ENCODE measurements at regions not wholly inside any gene's neighbourhood (a gene's known extent, or its start where the extent isn't known, plus 50 kb on each side); places are given as distances from the start of the nearest gene placed in this dataset.

DNA sequence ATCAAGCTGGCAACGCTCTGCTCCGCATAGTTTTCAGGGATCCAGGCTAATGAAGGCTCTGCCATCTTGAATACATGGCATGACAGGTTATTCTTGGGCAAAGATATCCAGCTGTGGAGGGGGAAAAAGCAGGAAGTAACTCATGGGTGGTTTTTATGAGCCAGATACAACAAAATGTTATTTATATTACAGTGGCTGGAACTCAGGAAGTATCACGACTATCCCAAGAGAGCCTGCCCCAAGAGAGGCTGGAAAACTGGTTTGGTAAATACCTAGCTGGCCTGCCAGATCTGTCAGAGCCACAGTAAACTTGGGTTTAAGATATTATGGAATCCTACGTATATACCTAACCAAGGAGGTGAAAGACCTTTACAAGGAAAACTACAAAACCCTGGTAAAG is 462.8 kb upstream of the ANKRD30A start:
- Histone ChIP-seq H3K27me3 (ENCODE audit: insufficient read depth, low read depth) (no peaks in the 10 kb centered on the region), H3F3A (ENCODE audit: insufficient read depth, low read depth) (no peaks in the 10 kb centered on the region), H4K20me1 (ENCODE audit: insufficient read depth) (no peaks in the 10 kb centered on the region), H3K9me2 (ENCODE audit: insufficient read depth) (no peaks in the 10 kb centered on the region), H3K4me1 (replicated peaks; ENCODE audit: insufficient read depth) (no peaks in the 10 kb centered on the region), H3K79me2 (ENCODE audit: low read depth) (no peaks in the 10 kb centered on the region), H3K27ac (no peak overlapping the region), H2AFZ (no peak overlapping the region), H3K9me3 (ENCODE audit: insufficient read depth, low read depth) (no peaks in the 10 kb centered on the region), H3K36me3 (ENCODE audit: low read depth) (no peaks in the 10 kb centered on the region), H3K4me2 (no peak overlapping the region), H3K4me3 (no peak overlapping the region)
- ChIA-PET CTCF (no interaction called here), POLR2A (ENCODE audit: unreplicated experiment) (no interaction called here)
- BruUV-seq (replicated peaks), result no TSS peak
- no peak for DNase-seq
- intact Hi-C loops (cut with micrococcal nuclease; ENCODE audit: unreplicated experiment), result no loop called here
- TF ChIP-seq, protein P1, sequence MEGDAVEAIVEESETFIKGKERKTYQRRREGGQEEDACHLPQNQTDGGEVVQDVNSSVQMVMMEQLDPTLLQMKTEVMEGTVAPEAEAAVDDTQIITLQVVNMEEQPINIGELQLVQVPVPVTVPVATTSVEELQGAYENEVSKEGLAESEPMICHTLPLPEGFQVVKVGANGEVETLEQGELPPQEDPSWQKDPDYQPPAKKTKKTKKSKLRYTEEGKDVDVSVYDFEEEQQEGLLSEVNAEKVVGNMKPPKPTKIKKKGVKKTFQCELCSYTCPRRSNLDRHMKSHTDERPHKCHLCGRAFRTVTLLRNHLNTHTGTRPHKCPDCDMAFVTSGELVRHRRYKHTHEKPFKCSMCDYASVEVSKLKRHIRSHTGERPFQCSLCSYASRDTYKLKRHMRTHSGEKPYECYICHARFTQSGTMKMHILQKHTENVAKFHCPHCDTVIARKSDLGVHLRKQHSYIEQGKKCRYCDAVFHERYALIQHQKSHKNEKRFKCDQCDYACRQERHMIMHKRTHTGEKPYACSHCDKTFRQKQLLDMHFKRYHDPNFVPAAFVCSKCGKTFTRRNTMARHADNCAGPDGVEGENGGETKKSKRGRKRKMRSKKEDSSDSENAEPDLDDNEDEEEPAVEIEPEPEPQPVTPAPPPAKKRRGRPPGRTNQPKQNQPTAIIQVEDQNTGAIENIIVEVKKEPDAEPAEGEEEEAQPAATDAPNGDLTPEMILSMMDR (conservative IDR thresholded peaks at IDR 0.05), result no peak
- TF ChIP-seq EZH2 (IDR thresholded peaks at IDR 0.05; ENCODE audit: low read depth), result no peak

DNA sequence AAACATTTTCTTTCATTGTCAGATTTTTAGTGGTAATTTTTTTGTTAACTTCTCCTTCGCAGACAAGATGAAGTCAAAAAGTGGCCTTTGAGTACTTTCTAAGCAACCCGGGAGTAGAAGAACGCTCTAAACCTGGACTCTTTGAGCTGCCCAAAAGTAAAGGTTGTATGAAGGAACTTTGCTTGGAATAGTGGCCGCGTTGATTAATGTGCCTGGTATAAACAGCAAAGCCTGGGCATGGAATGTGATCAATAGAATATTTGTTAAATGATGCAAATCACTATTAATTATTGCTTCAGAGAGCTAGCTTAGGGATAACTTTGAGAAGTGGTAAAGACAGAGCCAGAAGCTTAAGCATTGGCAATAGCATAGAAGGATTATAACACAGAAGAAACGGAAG is 475.1 kb upstream of the ANKRD30A start:
- ChIA-PET CTCF (no interaction called here), POLR2A (ENCODE audit: unreplicated experiment) (no interaction called here)
- H3F3A ChIP-seq (ENCODE audit: insufficient read depth, low read depth), result no peaks in the 10 kb centered on the region
- no peaks in the 10 kb centered on the region for H3K4me1 ChIP-seq (replicated peaks; ENCODE audit: insufficient read depth)
- no peak overlapping the region for H3K4me3 ChIP-seq
- peaks cover 5% of the 10 kb centered on the region; the same call in 1 of the 2 replicates for H3K27me3 ChIP-seq (ENCODE audit: insufficient read depth, low read depth)
- no peak overlapping the region for H2AFZ ChIP-seq
- H4K20me1 ChIP-seq (ENCODE audit: insufficient read depth), result no peaks in the 10 kb centered on the region
- no peak for TF ChIP-seq EZH2 (IDR thresholded peaks at IDR 0.05; ENCODE audit: low read depth)
- TF ChIP-seq, protein P1 (conservative IDR thresholded peaks at IDR 0.05), result no peak
- DNase-seq, result no peak
- no peaks in the 10 kb centered on the region for H3K36me3 ChIP-seq (ENCODE audit: low read depth)
- H3K27ac ChIP-seq, result no peak overlapping the region
- no peaks in the 10 kb centered on the region for H3K9me2 ChIP-seq (ENCODE audit: insufficient read depth)
- H3K9me3 ChIP-seq (ENCODE audit: insufficient read depth, low read depth), result no peaks in the 10 kb centered on the region
- intact Hi-C loops (cut with micrococcal nuclease; ENCODE audit: unreplicated experiment), result no loop called here
- no TSS peak for BruUV-seq (replicated peaks)
- no peaks in the 10 kb centered on the region for H3K79me2 ChIP-seq (ENCODE audit: low read depth)
- no peak overlapping the region for H3K4me2 ChIP-seq

DNA sequence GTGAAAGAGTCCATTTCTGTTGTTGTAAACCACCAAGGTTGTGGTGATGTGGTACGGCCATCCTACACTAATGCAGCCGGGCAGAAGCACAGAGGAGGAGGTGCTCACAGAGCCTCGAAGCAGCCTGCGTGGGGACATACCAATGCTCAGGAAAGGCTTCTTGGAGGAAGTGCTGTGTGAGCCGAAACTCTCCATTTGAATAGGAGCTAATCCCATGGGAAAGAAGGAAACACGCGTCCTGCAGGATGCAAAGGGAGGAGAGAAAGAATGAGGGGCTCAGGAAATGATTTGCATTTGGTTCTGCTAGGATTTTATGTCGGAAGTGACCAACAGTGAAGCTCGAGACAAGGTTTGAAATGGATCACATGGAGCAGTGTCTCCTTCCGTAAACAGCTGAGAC is 477.9 kb upstream of the ANKRD30A start:
- POLR2A ChIA-PET (ENCODE audit: unreplicated experiment), result no interaction called here
- no peak overlapping the region for H3K4me2 ChIP-seq
- H3K9me3 ChIP-seq (ENCODE audit: insufficient read depth, low read depth), result no peaks in the 10 kb centered on the region
- no peaks in the 10 kb centered on the region for H3F3A ChIP-seq (ENCODE audit: insufficient read depth, low read depth)
- H3K4me1 ChIP-seq (replicated peaks; ENCODE audit: insufficient read depth), result no peaks in the 10 kb centered on the region
- no peak overlapping the region for H3K4me3 ChIP-seq
- CTCF ChIA-PET, result interaction anchor here (0.5 kb wide), 1 partner anchor 1430 kb away, joined by 7 read pairs; no protein-coding TSS in a partner anchor
- BruUV-seq (replicated peaks), result no TSS peak
- H2AFZ ChIP-seq, result no peak overlapping the region
- intact Hi-C loops (cut with micrococcal nuclease; ENCODE audit: unreplicated experiment), result no loop called here
- H3K27ac ChIP-seq, result no peak overlapping the region
- no peaks in the 10 kb centered on the region for H4K20me1 ChIP-seq (ENCODE audit: insufficient read depth)
- DNase-seq, result no peak
- no peak for TF ChIP-seq EZH2 (IDR thresholded peaks at IDR 0.05; ENCODE audit: low read depth)
- TF ChIP-seq, protein P1 (conservative IDR thresholded peaks at IDR 0.05), result no peak
- H3K79me2 ChIP-seq (ENCODE audit: low read depth), result no peaks in the 10 kb centered on the region
- H3K36me3 ChIP-seq (ENCODE audit: low read depth), result no peaks in the 10 kb centered on the region
- H3K9me2 ChIP-seq (ENCODE audit: insufficient read depth), result no peaks in the 10 kb centered on the region
- H3K27me3 ChIP-seq (ENCODE audit: insufficient read depth, low read depth), result peaks cover 5% of the 10 kb centered on the region; the same call in 1 of the 2 replicates
